GM18499 (cell line): ENCODE measurements at regions not wholly inside any gene's neighbourhood (a gene's known extent, or its start where the extent isn't known, plus 50 kb on each side); places are given as distances from the start of the nearest gene placed in this dataset.
"Not testable (repeated sequence)": the region's sequence is repeated elsewhere in the genome, so short reads cannot be mapped to it uniquely, and the experiment has no call there.

Experiments
- ATAC-seq: cut with Tn5 transposase; IDR thresholded peaks from one replicate; pipeline ENCODE4 v1.9.1; 2021; ENCODE audit warnings: moderate number of reproducible peaks; ENCODE audit not compliant: insufficient read depth, unreplicated experiment

GRCh38 chr14:55841625-55842024 lies 261.6 kb downstream of the KTN1 start:
- no peak for ATAC-seq

GRCh38 chr14:55843718-55844403 lies 263.9 kb downstream of the KTN1 start:
- ATAC-seq: no peak

GRCh38 chr14:55845963-55846825 lies 266.2 kb downstream of the KTN1 start:
- no peak for ATAC-seq

- no peak for ATAC-seq
Observed at GRCh38 chr14:55846826-55847446, 266.9 kb downstream of the KTN1 start.

- no peak for ATAC-seq
Observed at GRCh38 chr14:55847766-55848165, 267.8 kb downstream of the KTN1 start.

- no peak for ATAC-seq
Observed at GRCh38 chr14:55848964-55849363, 269.0 kb downstream of the KTN1 start.

GRCh38 chr14:55849833-55850232 lies 268.4 kb upstream of the PELI2 start:
- ATAC-seq: no peak

GRCh38 chr14:55850825-55851241 lies 267.4 kb upstream of the PELI2 start:
- no peak for ATAC-seq

- no peak for ATAC-seq
Observed at GRCh38 chr14:55851301-55851700, 266.9 kb upstream of the PELI2 start.

- no peak for ATAC-seq
Observed at GRCh38 chr14:55851961-55852360, 266.2 kb upstream of the PELI2 start.

- ATAC-seq: no peak
Observed at GRCh38 chr14:55855751-55856150, 262.5 kb upstream of the PELI2 start.

- ATAC-seq: no peak
Observed at GRCh38 chr14:55858604-55859003, 259.6 kb upstream of the PELI2 start.

GRCh38 chr14:55861561-55861960 lies 256.6 kb upstream of the PELI2 start:
- ATAC-seq: not testable (repeated sequence)

- ATAC-seq: no peak
Observed at GRCh38 chr14:55864890-55865655, 253.1 kb upstream of the PELI2 start.

- no peak for ATAC-seq
Observed at GRCh38 chr14:55867311-55867710, 250.9 kb upstream of the PELI2 start.

GRCh38 chr14:55867719-55868118 lies 250.5 kb upstream of the PELI2 start:
- ATAC-seq: no peak

GRCh38 chr14:55869397-55870049 lies 248.7 kb upstream of the PELI2 start:
- no peak for ATAC-seq

- no peak for ATAC-seq
Observed at GRCh38 chr14:55873169-55873568, 245.0 kb upstream of the PELI2 start.

- no peak for ATAC-seq
Observed at GRCh38 chr14:55874785-55875184, 243.4 kb upstream of the PELI2 start.

- no peak for ATAC-seq
Observed at GRCh38 chr14:55877942-55878341, 240.3 kb upstream of the PELI2 start.
